Kidney (tissue), 13 donors: ENCODE measurements at regions not wholly inside any gene's neighbourhood (a gene's known extent, or its start where the extent isn't known, plus 50 kb on each side); places are given as distances from the start of the nearest gene placed in this dataset.

Experiments used
- DNase-seq, 5 donors: peaks; one replicate each; pipeline ENCODE4 v3.0.0-alpha.2; 2013 to 2020
- FAIRE-seq: peaks from 2 replicates; lab custom pipeline; 2012; peaks lifted over from hg19 to GRCh38; lab: Jason Lieb, UNC
- H3K27ac ChIP-seq, 2 donors: one replicate each; pipeline ENCODE4 v1.7.0; 2013; ENCODE audit warnings: low read depth in 2 of 2, low read length in 2 of 2, inconsistent platforms in 1 of 2
- H3K27me3 ChIP-seq: one replicate; pipeline ENCODE4 v1.7.1; 2013; ENCODE audit warnings: low read length, inconsistent platforms; ENCODE audit not compliant: control insufficient read depth, insufficient read depth
- H3K36me3 ChIP-seq, 3 donors: one replicate each; pipeline versions ENCODE4 v1.7.0 to v1.7.1; 2013; ENCODE audit warnings: low read length in 3 of 3, control low read depth in 1 of 3, inconsistent platforms in 1 of 3; ENCODE audit not compliant: insufficient read depth in 3 of 3, control insufficient read depth in 2 of 3
- H3K4me1 ChIP-seq, 3 donors: one replicate each; pipeline versions ENCODE4 v1.7.0 to v1.7.1; 2013; ENCODE audit warnings: low read length in 3 of 3, inconsistent platforms in 1 of 3, low read depth in 1 of 3; ENCODE audit not compliant: control insufficient read depth in 2 of 3, insufficient read depth in 2 of 3
- H3K4me3 ChIP-seq, 3 donors: one replicate each; pipeline versions ENCODE4 v1.7.0 to v1.8.1; 2013; ENCODE audit warnings: low read length in 3 of 3, control low read depth in 1 of 3, inconsistent platforms in 1 of 3
- H3K9ac ChIP-seq, 3 donors: one replicate each; pipeline versions ENCODE4 v1.7.0 to v1.7.1; 2013; ENCODE audit warnings: low read length in 3 of 3, control low read depth in 1 of 3, inconsistent platforms in 1 of 3
- H3K9me3 ChIP-seq, 3 donors: one replicate each; pipeline versions ENCODE4 v1.7.0 to v1.7.1; 2013; ENCODE audit warnings: low read length in 3 of 3, control low read depth in 1 of 3, inconsistent platforms in 1 of 3; ENCODE audit not compliant: control insufficient read depth in 2 of 3, insufficient read depth in 1 of 3
- intact Hi-C: fragments of 100-400 bp; cut with DNase I; formaldehyde crosslinking; loops from one replicate; pipeline ENCODE4 v1.11.1; 2022
- TF ChIP-seq, protein P1 (sequence below): IDR thresholded peaks from 3 replicates; pipeline ENCODE4 v1.5.1; 2012; ENCODE audit warnings: mild to moderate bottlenecking, moderate library complexity, borderline replicate concordance; ENCODE audit not compliant: insufficient read depth; ENCODE audit errors: extremely low read depth
- donor health status: control.
- donor health status: control.
- donor health status: control.
- donor health status: control.
- donor health status: control.
- donor health status: DM: yes; HTN: yes; CAD: no.
- donor health status: Normal renal cell carcinoma (clear cell type).

DNA sequence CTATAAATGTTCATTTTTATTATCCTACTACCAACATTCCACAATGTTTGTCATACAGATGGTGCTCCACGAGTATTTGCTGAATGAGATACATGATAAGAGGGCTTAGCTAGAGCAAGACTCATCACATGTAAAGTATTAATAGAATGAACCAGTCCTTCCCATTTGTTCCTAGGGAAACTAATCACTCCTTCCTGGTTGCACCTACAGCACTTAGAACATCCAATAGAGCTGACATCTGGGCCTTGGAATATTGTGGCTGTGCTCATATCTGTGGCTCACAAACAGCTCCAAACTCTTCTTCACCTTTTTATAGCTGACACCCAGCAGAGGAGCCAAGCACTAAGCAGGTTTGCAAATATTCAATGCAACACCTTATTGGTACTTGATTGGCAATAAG, 91.9 kb upstream of the C1GALT1 start:
- H3K4me1 ChIP-seq = no peaks in the 10 kb centered on the region
- intact Hi-C loops = no loop called here
- no peak for FAIRE-seq
- H3K9ac ChIP-seq = no peak overlapping the region
- no peaks in the 10 kb centered on the region for H3K36me3 ChIP-seq
- no peaks in the 10 kb centered on the region for H3K27me3 ChIP-seq
- H3K9me3 ChIP-seq = no peaks in the 10 kb centered on the region
- TF ChIP-seq, protein P1, sequence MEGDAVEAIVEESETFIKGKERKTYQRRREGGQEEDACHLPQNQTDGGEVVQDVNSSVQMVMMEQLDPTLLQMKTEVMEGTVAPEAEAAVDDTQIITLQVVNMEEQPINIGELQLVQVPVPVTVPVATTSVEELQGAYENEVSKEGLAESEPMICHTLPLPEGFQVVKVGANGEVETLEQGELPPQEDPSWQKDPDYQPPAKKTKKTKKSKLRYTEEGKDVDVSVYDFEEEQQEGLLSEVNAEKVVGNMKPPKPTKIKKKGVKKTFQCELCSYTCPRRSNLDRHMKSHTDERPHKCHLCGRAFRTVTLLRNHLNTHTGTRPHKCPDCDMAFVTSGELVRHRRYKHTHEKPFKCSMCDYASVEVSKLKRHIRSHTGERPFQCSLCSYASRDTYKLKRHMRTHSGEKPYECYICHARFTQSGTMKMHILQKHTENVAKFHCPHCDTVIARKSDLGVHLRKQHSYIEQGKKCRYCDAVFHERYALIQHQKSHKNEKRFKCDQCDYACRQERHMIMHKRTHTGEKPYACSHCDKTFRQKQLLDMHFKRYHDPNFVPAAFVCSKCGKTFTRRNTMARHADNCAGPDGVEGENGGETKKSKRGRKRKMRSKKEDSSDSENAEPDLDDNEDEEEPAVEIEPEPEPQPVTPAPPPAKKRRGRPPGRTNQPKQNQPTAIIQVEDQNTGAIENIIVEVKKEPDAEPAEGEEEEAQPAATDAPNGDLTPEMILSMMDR = no peak
- no peak overlapping the region for H3K27ac ChIP-seq
- H3K4me3 ChIP-seq = no peak overlapping the region
- no peak for DNase-seq

DNA sequence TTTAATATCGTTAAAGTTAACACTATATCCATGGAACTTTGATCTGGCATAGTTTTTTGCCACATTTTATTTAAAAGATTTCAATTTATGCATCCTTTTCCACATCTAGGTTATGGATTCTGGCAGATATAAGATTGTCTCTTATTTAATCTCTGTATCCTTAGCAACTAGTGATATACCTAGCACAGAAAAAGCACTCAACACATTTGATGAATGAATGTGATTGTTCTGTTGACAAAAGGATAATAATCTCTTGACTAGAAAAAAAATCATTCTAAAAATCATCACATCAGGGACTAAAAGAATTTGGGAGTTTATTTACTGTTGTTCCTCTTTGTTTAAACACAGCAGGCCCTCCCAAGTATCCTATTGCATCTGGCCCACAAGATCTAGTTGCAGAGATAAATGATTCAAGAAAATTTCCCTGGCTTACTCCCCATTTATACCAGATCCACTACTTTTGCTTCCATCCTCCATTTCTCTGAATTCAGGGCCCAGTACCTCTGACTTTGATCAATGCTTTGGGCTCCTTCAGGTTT, 84.0 kb upstream of the C1GALT1 start:
- TF ChIP-seq, protein P1 = no peak
- H3K36me3 ChIP-seq = no peaks in the 10 kb centered on the region
- H3K4me1 ChIP-seq = no peaks in the 10 kb centered on the region
- no peak overlapping the region for H3K9ac ChIP-seq
- FAIRE-seq = no peak
- H3K27ac ChIP-seq = no peak overlapping the region
- DNase-seq = peak in 1 of 5 donors; percentile 15
- intact Hi-C loops = no loop called here
- no peak overlapping the region for H3K4me3 ChIP-seq
- no peaks in the 10 kb centered on the region for H3K9me3 ChIP-seq
- H3K27me3 ChIP-seq = no peaks in the 10 kb centered on the region

DNA sequence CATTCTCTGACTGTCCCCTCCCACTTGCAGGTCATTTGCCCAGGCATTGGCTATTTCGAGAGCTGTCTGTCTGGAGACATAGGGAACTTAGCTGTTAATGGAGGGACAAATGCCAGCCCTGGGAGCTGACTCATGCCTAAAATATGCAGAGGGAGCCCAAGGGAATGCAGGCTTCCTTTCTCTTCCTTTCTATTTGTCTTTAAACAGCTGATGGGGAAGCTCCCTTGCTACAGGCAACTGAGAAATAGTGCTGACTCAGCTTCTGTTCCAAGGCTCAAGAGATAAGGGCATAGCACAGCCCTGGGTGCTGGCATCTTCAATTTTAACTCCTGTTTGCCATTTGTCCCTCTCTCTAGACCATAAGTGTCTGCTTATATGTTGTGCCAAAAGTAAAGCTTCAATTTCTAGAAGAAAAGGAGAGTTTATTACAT, 82.7 kb upstream of the C1GALT1 start:
- peak; percentile 3 for FAIRE-seq
- H3K27ac ChIP-seq = no peak overlapping the region
- intact Hi-C loops = no loop called here

More for the DNA sequence above, 82.7 kb upstream of the C1GALT1 start:
- Histone ChIP-seq H3K27me3 (no peaks in the 10 kb centered on the region), H3K36me3 (no peaks in the 10 kb centered on the region), H3K4me3 (no peak overlapping the region), H3K9ac (no peak overlapping the region), H3K9me3 (no peaks in the 10 kb centered on the region), H3K4me1 (no peaks in the 10 kb centered on the region)
- TF ChIP-seq, protein P1 = no peak
- DNase-seq = peak; percentile 72 to 91 (median 77)
